ENCODE measurements at regions not wholly inside any gene's neighbourhood (a gene's known extent, or its start where the extent isn't known, plus 50 kb on each side); places are given as distances from the start of the nearest gene placed in this dataset.
"Not testable (repeated sequence)": the region's sequence is repeated elsewhere in the genome, so short reads cannot be mapped to it uniquely, and the experiment has no call there.

DNA sequence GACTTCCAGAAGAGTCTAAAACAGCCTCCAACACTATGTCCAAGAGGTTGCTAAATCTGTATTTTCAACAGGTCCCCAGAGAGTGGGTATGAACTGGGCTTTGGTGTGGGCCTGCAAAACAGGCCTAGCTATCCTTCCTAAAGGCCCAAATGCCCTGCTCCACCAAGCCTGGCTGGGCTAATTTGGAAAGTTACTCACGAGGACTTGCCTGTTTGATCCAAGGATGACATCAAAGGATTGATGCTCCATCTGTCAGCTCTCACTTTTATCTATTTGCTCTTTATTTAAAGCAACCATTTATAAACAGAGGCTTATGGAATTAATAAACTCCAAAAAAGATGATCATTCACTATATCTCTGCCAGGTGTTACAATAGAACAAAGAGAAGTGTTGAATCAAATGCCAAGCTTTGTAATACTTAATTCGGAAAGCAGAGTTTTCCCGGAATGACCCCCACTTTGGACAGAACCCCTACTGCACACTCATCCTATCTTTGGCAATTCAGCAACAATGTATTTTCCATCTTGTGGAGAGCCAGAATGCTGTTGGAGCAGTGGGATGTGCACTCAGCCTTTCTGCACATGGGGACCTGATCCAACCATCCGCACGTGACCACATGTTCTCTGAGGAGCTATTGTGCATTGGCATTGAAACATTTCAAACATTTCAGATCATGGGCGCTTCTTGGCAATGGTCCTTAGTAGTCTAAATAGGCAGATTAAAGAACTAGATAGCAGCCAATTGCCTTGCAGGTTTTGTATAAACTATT, 163.3 kb upstream of the THBS1 start:
- DNase-seq (ENCODE audit: low read depth), result no peak

DNA sequence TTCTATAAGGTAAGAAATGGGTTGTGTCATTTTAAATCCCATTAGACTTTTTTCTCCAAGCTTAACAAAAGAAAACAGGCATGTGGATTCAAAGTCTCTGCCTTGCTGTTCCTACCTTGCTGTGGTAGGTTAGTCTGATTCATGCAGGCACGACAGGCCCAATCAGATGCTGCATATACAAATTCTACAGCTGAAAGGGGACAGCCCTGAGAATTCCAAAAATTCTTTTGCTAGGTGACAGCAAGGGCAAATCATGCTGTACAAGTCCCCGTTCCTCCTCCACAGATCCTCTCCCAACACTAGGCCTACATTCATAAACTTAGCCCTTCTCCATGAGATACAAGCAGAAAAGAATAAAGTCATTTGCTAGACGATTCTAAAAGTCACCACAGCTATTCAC, 161.2 kb upstream of the THBS1 start:
- DNase-seq (ENCODE audit: low read depth), result no peak

DNA sequence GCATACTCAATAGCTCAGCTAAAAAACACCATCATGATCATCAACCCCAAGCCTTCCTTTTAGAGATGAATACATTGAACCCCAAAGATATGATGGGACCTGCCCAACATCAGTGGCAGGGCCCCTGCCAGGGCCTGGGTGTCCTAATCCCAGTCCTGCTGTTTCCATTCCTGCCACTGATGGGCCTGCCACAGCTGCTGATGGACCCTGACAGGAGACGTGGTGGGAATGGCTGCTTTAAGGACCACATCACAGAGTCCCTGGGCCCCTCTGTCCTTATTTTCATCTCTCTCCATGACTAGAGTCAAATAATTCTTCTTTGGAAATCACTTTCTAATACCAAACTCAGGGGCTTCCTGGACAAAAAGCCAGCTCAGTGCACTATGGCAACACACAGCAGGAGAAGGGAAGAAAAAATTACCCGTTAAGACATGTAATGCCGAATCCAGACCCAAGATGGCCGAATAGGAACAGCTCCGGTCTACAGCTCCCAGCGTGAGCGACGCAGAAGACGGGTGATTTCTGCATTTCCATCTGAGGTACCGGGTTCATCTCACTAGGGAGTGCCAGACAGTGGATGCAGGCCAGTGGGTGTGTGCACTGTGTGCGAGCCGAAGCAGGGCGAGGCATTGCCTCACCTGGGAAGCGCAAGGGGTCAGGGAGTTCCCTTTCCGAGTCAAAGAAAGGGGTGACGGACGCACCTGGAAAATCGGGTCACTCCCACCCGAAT, 160.6 kb upstream of the THBS1 start:
- not testable (repeated sequence) for DNase-seq (ENCODE audit: low read depth)

DNA sequence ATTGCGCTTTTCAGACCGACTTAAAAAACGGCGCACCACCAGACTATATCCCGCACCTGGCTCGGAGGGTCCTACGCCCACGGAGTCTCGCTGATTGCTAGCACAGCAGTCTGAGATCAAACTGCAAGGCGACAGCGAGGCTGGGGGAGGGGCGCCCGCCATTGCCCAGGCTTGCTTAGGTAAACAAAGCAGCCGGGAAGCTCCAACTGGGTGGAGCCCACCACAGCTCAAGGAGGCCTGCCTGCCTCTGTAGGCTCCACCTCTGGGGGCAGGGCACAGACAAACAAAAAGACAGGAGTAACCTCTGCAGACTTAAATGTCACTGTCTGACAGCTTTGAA, 160.1 kb upstream of the THBS1 start:
- not testable (repeated sequence) for DNase-seq (ENCODE audit: low read depth)

DNA sequence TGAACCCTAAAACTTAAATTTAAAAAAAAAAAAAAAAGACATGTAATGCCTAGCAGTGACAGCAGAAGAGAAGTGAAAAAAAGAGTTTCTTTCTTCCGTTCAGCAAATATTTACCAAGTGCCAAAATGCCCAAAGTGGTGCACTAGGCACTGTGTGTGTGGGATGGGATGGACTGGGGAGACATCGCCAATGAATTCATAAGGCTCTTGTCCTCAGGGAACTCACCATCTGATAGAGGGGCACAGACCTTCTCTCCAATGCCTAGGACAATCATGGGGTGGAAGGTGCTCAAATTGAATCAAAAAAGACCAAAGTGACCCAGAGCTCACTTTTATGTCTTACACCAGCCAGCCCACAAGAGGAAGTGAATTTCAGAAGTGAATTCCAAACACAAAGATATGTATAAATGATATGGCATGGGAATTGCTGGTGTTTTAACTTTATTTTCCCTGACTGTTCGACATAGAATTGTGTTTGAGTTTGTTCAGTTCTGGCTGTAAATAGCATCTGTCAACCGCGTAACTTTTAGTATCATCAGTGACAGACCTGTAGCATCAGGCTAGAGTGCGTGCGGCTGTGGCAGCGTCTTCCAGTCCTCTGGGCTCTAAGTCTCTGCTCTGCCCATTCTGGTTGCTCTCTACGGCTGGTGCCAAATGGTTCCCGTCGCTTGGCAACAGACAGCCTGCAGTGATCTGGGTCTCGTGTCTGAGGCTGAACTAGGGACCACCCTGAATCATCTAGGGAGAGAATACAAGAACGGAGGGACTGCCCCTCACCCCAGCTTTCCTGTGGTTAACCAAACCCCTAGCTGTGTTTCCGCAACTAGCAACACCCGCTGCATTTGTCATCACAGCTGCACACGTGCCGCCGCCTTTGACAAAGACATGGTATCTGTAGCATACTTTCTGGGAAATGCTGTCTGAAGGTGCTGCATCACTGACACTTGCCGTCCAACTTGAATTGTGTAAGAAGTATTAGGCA, 154.0 kb upstream of the THBS1 start:
- DNase-seq (ENCODE audit: low read depth), result peak; percentile 100

DNA sequence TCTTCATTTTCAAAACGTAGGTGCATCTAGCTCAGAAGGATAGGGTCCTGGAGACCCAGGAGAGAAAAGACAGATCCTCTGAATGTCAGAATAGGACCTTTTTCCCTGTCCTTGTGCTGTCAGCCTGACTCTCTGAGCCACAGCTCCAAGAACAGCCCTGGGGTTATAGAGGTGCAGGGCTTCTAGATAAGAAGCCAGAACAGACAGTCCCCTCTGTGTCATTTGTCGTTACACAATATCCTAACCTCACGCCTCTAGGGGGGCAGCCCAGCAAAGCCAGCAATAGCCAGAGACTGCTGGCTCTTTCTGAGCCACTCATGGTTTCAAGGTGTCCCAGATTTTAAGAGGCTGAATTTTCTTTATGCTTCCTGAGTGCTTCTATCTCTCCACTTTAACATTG, 153.2 kb upstream of the THBS1 start:
- DNase-seq (ENCODE audit: low read depth), result peak; percentile 74

DNA sequence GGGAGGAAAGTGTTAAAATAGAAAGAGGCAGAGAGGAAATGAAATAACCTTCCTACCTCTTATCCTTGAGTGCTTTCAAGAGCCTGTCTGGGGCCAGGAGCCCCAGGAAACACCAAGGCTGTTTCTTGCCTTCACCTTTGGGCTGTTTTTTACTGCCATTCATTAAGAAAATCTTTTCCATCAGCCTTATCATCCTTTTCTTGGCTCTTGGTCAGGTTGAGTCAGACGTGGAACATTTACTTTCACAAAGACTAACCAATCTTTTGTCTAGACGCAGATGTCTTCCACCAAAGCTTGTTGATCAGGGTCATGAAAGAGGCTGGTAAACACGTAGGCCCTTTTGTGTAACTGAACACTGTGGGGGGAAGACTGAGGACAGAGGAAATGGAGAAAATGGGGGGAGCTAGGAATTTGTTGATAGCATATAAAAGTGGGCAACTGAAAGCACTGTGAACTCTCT, 151.0 kb upstream of the THBS1 start:
- peak; percentile 98 for DNase-seq (ENCODE audit: low read depth)

DNA sequence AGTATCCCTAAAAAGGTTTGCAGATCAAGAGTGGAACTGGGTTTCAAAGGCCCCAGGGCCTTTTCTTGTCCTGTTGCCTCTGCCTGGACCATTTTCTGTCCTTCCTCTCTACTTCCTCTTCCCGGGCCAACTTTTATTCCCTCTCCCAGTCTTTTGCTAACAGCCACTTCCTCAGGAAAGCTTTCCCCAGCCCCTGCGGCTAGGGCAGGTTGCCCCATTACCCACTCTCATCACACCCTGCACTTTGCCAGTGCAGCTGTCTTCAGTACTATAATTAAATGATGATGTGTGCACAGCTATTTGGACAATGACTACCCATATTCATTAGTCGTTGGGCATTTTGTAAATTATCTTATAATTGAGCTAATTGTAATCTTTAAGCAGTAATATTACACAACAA, 150.5 kb upstream of the THBS1 start:
- no peak for DNase-seq (ENCODE audit: low read depth)

DNA sequence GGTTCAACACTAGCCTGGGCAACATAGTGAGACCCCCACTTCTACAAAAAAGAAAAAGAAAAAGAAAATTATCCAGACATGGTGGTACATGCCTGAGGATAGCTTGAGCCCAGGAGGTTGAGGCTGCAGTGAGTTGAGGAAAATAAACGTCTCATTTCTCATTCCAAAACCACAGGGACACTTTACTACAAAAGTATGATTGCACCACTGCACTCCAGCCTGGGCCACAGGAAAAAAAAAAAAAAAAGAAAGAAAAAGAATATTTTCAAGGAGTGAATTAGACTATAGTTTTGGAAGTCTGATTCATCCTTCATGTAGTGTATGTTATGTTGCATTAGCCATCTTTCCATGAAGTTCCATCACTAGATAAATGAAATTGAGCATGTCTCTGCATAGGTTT, 149.5 kb upstream of the THBS1 start:
- peak; percentile 50 for DNase-seq (ENCODE audit: low read depth)

DNA sequence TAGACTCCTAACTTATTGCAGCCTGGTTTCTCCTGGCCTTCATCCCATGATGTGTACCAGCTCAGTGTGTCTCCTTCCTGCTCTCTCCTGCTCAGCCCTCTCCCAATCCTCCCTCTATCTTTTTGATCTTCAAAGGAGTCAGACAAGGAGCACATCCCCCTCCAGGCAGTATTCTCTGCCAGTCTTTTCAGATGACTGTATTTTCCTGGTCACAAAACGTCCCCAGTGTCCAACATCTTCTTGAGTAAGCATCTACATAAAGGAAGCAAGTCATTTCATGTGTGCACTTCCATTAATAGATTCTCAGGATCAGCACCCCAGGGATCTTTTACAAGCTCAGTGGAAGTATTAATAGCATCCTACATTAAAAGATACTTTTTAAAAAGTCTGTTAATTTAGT, 148.9 kb upstream of the THBS1 start:
- DNase-seq (ENCODE audit: low read depth), result peak; percentile 76

DNA sequence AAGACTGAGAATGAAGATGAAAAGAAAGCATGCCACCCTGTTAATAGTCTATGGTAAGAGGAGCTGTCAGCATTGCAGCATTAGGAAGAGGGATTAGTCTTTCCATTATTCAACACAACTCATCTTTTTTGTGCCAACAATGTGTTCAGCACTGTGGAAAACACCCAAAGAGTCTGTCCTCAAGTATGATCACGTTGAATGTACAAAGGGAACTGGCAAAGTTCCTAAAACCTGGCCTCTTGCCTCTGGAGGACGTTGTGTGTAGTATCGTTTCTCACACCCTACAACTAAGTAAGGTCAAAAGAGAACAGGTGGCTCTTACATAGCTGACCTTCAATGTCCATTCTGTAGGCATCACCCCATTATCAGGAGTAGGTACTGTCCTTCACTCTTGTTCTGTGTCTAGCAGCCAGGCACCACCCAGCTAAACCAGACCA, 147.9 kb upstream of the THBS1 start:
- DNase-seq (ENCODE audit: low read depth), result no peak

DNA sequence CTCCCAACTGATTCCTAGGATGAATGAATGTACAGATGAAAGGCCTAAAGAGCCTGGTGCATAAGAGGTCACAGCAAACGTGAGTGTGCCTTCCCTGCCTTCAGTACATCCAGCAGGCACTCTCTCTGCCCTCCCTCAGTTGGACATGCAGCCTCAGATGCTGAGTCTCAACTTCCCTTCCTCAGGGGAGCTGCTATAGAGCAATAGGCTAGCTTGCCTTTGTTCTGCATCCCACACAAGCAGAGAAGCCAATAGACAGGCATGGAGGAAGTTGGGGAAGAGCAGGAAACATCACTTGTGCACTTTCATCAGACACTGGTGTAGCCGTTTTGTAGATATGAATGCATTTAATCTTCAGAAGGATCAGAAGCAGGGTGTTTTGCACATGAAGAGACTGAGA, 147.5 kb upstream of the THBS1 start:
- DNase-seq (ENCODE audit: low read depth), result no peak

DNA sequence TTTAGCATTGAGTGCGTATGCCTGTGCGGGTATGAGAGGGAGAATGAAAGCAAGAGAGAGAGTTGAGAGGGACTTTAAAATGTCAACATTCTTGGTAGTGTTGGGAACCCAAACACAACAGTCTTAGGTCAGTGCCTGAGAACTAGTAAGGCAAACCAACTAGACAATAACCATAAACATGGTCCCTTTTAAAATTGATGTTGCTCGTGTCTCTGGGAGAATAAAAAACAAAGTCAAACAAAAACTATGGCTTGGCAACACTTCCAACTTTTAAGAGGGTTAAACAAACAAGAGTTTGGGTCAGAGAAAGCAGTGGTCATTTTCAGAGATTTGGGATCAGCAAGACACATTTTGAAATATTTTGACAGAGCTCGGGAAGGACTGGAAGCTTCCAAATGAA, 146.7 kb upstream of the THBS1 start:
- no peak for DNase-seq (ENCODE audit: low read depth)

DNA sequence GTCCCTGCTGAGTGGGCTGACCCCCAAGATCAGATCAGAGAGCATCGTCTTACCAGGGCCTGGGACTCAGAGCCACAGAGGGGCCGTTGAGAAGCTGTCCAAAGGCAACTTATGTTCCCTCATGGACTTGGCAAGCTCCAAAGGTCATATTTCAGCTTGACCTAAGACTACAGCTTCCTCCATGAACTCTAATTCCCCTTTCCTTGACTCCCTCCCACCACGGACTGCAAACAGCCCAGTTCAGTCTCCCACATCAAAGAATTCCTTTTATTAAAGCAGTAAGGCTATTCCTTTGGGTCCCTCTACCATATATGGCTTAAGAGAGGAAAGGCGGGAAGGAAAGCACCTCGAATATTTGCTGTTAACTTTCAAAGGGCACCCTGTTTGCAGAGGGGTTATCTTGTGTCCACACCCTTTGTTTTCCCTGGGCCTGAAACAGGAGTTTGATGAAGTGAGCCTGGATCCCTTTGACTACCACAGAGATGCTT, 146.1 kb upstream of the THBS1 start:
- DNase-seq (ENCODE audit: low read depth), result peak; percentile 32

DNA sequence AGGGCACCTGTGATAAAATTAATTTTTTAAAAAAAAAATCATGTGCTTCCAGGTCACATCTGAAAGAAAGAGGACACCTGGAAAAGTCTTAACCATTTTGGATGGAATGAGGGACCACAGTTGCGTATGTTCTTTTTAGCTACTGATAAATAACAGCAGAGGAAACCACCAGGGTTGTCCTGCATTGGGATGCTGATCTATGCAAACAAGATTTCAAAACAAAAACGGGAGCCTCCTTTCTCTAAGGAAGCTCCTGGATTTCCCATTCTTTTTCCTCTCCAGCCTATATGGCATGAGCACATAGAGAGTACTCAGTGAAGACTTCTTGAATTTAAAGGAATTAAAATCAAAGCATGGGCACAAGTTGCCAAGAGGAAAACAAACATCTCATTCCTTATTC, 145.6 kb upstream of the THBS1 start:
- no peak for DNase-seq (ENCODE audit: low read depth)

DNA sequence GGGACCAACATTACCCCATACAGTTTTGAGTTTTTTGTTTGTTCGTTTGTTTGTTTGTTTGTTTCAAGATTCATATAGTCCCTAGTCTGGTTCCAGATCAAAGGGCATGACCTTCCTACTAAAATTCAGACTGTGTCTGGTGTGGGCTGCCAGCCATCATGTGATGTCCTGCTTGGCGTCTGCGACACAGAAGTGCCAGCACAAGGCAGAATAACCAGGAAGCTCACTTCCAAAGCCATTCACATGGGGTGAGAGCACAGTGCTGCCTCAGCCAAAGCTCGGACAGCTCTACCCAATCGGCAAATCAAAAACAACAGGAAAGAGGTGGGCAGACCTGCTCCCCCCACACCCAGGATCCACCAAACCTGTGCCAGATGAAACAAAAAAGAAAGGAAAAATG, 142.6 kb upstream of the THBS1 start:
- no peak for DNase-seq (ENCODE audit: low read depth)

DNA sequence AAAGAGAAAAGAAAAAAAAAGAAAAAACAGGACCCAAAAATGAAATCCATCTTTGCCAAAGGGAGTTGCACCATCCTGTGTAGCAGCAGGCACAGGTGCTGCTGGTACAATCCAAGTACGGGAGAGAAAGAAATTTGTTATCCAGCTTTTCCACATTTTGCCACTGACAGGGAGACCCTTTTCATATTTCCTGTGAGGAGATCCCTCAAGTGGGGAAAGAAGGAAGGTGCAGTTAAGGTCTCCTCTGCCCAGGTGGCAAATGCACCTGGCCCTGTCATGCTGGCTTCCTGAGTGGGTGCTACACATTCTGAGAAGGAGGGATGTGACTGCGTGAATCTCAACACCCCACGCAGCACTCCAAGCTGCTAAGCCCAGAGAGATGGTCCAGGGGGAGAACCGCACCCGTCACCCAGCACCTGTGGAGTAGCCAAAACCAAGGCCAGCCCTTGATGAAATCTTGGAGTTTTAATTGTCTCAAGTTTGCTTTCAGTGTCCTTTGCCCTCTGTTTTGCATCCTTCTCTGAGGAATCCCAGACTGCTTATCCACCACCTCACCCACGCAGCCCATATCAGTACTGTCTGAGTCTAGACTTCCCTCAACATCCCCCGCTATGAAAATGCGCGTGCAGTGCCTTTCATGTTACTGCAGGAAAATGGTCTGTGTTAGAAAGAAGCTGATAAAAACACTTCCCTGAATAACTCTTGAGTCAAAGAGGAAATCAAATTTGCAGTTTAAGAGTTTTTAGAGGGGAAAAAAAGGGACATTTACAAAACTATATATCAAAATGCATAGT, 141.9 kb upstream of the THBS1 start:
- DNase-seq (ENCODE audit: low read depth), result no peak

DNA sequence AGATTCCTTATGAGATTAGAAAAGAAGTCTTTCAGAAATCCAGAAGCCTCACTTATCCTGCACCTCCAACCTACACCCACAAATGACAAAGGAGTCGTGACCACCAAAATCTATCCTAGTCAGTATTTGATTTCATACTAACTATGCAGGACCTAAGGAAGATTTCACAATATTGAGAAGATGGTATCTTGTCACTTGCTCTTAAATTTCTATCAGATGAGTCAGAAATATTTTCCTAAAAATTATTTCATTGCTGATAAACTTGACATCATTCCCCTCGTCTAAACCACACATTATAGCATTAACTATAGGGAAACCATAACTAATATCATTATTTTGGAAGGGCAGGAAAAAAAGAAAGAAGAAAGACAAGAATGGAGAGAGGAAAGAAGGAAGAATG, 138.0 kb upstream of the THBS1 start:
- DNase-seq (ENCODE audit: low read depth), result no peak

DNA sequence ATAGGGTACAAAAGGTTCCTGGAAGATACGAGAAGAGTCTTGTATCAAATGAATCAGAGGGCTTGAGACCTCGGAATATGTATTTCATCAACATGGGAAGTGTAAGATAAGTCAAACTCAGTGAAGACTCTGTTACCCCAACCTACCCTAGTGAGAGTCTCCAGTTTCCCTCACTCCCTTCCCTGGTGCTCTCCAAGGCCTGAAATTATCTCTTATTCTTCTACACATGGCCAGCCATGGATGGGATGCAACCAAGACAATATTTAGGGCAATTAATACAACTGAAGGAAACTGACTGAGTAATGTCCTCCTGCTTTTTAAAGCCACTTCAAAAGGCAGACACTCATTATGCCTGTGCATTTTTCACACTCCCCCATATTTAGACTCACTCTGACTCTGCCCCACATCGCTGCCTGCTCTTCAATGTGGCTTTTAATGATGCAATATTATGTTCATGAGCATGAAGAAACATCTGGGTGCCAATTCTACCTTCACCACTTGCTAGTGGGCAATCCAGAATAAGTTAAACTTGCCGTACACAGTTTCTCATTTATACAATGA, 137.1 kb upstream of the THBS1 start:
- no peak for DNase-seq (ENCODE audit: low read depth)

DNA sequence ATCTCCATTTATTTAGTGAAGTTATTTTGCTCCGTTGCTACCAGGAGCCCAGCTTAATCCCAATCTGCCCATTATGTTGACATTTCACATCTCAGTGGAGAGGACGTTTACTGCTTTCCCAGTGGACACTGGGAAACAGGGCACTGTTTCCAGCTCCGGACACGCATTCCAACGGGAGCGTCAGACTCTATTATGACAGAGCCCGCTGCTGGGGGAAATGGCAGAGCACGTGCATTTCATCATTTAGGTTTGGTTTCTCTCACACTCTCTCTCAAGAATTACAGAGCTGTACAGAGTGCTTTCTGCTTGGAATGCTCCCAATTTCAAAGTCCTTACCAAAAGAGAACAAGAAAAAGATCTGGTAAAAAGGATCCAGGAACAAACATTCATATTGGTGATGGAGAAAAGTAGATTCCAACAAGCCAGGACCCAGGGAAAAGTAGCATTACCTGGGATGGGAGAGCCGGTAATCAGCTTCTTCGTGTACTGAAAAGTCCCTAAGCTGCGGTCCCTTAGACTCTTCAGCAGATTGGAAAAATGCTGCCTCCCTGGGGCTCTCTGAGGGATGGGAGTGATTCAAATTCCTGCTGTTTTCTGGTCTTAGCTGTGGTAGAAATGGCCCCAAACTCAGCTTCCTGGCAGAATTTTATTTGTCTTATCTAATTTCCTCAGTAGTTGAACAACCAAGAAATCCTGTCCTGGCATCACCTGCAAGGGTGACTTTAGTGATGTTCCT, 136.0 kb upstream of the THBS1 start:
- DNase-seq (ENCODE audit: low read depth), result peak; percentile 68
